Activated CD8-positive, alpha-beta T cell treated with anti-CD3 and anti-CD28 coated beads, Interleukin-2, amount 10 ng/mL, durations not matched to agents 7 days and 5 days (primary cell): ENCODE measurements at regions not wholly inside any gene's neighbourhood (a gene's known extent, or its start where the extent isn't known, plus 50 kb on each side); places are given as distances from the start of the nearest gene placed in this dataset.

ENCODE experiments used
- ATAC-seq: fragments of 150-1000 bp; cut with Tn5 transposase; one replicate; pipeline ENCODE4 v1.10.0; 2021; ENCODE audit warnings: moderate library complexity
- CTCF ChIA-PET: fragments of 350-600 bp; sonication (Branson Sonifier 250); formaldehyde crosslinking; loops from one replicate; lab custom pipeline; 2021; ENCODE audit warnings: antibody characterized with exemption; lab: Charles Lee
- POLR2A ChIA-PET: fragments of 350-600 bp; sonication (Branson Sonifier 250); formaldehyde crosslinking; loops from one replicate; lab custom pipeline; 2021; ENCODE audit warnings: antibody characterized with exemption; lab: Charles Lee
- DNase-seq: peaks from one replicate; pipeline ENCODE4 v3.0.0-alpha.2; 2020
- H3K27ac Mint-ChIP-seq: one replicate; pipeline ENCODE4 v1.8.0; 2021; ENCODE audit warnings: mild to moderate bottlenecking, mixed read lengths
- H3K27me3 Mint-ChIP-seq: one replicate; pipeline ENCODE4 v1.8.0; 2021; ENCODE audit warnings: low read depth, mixed read lengths
- H3K36me3 Mint-ChIP-seq: one replicate; pipeline ENCODE4 v1.8.0; 2021; ENCODE audit warnings: low read depth, mixed read lengths
- H3K4me1 Mint-ChIP-seq: one replicate; pipeline ENCODE4 v1.8.0; 2021; ENCODE audit warnings: low read depth, mixed read lengths
- H3K4me3 Mint-ChIP-seq: one replicate; pipeline ENCODE4 v1.8.0; 2021; ENCODE audit warnings: mild to moderate bottlenecking, mixed read lengths
- H3K9me3 Mint-ChIP-seq: one replicate; pipeline ENCODE4 v1.8.0; 2022; ENCODE audit warnings: mixed read lengths; ENCODE audit not compliant: insufficient read depth

DNA sequence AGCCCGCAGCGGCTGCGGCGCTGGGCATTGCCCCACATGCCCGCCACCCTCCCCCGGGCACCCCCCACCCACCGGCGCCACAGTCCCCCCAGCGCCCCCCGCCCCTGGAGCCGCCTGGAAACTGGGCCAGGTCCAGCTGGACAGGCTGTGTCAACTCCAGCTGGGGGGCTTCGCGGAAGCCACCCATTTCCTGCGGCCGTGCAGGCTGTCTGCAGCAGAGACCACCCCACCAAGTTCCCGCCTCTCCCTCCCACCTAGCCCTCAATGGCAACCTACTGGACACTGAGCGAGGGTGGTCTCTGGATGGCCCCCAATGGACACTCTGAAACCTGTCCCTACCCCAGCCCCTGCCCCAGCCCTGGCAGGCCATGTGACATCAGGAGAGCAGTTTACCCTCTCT lies 62.8 kb upstream of the GATA2 start:
- Mint-ChIP-seq H3K36me3 (no peaks in the 10 kb centered on the region), H3K27ac (no peak overlapping the region), H3K4me3 (no peak overlapping the region), H3K27me3 (peaks cover 41% of the 10 kb centered on the region), H3K4me1 (peaks cover 8% of the 10 kb centered on the region), H3K9me3 (no peaks in the 10 kb centered on the region)
- ATAC-seq, result no peak
- ChIA-PET CTCF (no interaction called here), POLR2A (no interaction called here)
- no peak for DNase-seq

DNA sequence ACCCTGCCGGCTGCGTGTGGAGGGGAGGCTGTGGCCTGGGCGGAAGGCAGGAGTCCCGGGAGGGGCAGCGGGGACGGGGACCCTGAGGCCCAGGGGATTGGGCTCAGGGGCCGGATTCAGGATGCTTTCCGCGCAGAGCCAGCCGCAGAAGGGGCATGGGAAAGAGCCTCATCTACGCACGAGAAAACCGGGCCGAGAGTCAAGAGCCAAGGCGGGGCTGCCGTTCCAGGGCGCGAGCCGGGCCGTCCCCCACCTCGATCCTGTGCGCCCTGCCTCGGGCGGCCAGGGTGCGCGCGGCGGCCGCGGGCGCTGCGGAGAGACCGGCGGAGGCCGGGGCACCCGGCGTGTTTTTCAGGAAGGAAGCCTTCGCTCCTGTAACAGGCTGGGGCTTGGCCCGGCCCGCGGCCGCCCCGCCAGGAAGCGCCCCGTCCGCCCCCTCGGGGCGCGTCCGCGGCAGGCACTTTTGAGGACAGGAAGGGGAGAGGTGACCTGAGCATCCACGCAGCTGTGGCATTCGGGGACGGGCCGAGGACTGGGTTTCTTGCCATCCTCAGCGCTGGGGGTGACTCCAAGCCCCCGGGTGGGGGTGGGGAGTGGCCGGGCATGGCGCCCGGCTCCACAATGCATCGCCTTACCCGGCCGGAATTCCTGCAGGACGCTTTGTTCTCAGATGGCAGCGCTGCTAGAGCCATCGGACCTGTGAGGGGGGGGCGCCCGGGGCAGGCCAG lies 62.3 kb upstream of the GATA2 start:
- Mint-ChIP-seq H3K27ac (no peak overlapping the region), H3K36me3 (no peaks in the 10 kb centered on the region), H3K27me3 (peaks cover 41% of the 10 kb centered on the region), H3K4me3 (no peak overlapping the region), H3K4me1 (peaks cover 8% of the 10 kb centered on the region), H3K9me3 (no peaks in the 10 kb centered on the region)
- ATAC-seq (peak; percentile 42), DNase-seq (no peak)
- ChIA-PET CTCF (no interaction called here), POLR2A (no interaction called here)

DNA sequence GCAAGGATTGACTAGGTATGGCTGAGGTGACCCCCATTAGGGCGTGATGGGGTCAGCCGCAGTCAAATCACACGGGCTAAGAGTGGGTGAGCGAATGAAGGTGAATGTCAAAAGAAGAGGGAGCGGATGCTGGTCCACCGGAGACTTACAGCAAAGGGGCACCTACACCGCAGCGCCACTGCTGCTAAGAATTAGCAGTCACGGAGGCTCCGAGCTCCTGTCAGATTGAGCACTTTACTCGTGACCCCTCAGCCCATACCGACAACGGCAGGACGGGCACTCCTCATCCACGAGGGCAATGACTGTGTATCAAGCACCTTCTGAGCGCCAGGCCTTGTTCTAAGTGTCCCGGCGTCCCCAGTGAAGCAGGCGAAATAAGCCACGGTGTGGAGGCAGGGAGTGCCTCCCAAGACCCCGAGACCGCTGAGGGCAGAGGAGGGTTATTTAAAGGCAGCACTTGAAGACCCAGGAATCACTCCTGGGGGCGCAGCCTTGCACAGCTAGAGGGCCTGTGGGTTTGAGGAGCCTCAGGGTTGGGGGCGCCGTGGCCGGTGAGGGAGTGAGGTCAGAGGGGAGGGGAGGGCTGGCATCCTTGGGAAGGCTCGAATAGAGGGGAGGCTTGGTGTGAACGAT lies 61.6 kb upstream of the GATA2 start:
- CTCF ChIA-PET, result no interaction called here

GRCh38 chr3:128554100-128554464 lies 61.1 kb upstream of the GATA2 start:
- DNase-seq (no peak), ATAC-seq (no peak)
- no peak overlapping the region for H3K4me3 Mint-ChIP-seq
- H3K9me3 Mint-ChIP-seq, result no peaks in the 10 kb centered on the region
- CTCF ChIA-PET, result no interaction called here
- POLR2A ChIA-PET, result no interaction called here
- peaks cover 2% of the 10 kb centered on the region for H3K4me1 Mint-ChIP-seq
- H3K27ac Mint-ChIP-seq, result no peak overlapping the region
- H3K27me3 Mint-ChIP-seq, result peaks cover 33% of the 10 kb centered on the region
- no peaks in the 10 kb centered on the region for H3K36me3 Mint-ChIP-seq

More for the DNA sequence above, 61.6 kb upstream of the GATA2 start:
- Mint-ChIP-seq H3K27ac (no peak overlapping the region), H3K4me1 (peaks cover 5% of the 10 kb centered on the region), H3K4me3 (no peak overlapping the region), H3K36me3 (no peaks in the 10 kb centered on the region), H3K27me3 (peaks cover 36% of the 10 kb centered on the region), H3K9me3 (no peaks in the 10 kb centered on the region)
- POLR2A ChIA-PET, result no interaction called here
- DNase-seq (no peak), ATAC-seq (no peak)

- Mint-ChIP-seq H3K4me1 (peaks cover 2% of the 10 kb centered on the region), H3K27me3 (peaks cover 33% of the 10 kb centered on the region), H3K9me3 (no peaks in the 10 kb centered on the region), H3K4me3 (no peak overlapping the region), H3K36me3 (no peaks in the 10 kb centered on the region), H3K27ac (no peak overlapping the region)
- ChIA-PET CTCF (no interaction called here), POLR2A (no interaction called here)
- ATAC-seq (no peak), DNase-seq (no peak)
Measured at GRCh38 chr3:128553560-128553959, 60.6 kb upstream of the GATA2 start.

- CTCF ChIA-PET, result no interaction called here
- no peak for DNase-seq
- POLR2A ChIA-PET, result no interaction called here
Measured at GRCh38 chr3:128551867-128552266, 58.9 kb upstream of the GATA2 start.

DNA sequence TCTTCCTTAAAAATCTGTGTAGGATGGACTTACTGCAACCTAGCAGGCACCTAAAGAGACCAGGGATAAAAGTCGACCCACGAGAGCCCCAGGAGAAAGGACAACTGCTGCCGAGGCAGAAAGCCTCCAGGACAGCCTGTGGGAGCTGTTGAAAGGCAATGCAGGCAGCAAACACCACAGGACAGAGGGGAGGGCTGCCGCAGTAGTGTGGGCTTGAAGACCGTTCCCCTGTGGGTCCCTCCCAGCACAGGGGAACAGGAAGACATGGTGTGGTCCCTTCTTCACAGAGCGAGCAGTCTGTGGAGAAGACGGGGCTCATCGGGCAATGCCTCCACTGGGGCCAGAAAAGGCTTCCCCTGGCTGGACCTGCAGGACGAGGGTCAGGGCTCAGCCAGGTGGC lies 58.5 kb upstream of the GATA2 start:
- H3K27me3 Mint-ChIP-seq, result peaks cover 25% of the 10 kb centered on the region
- H3K4me1 Mint-ChIP-seq, result peaks cover 2% of the 10 kb centered on the region
- no peak for ATAC-seq
- no peaks in the 10 kb centered on the region for H3K36me3 Mint-ChIP-seq
- no peaks in the 10 kb centered on the region for H3K9me3 Mint-ChIP-seq
- POLR2A ChIA-PET, result no interaction called here
- no peak overlapping the region for H3K27ac Mint-ChIP-seq
- CTCF ChIA-PET, result no interaction called here
- no peak for DNase-seq
- no peak overlapping the region for H3K4me3 Mint-ChIP-seq

More at GRCh38 chr3:128551867-128552266, 58.9 kb upstream of the GATA2 start:
- no peaks in the 10 kb centered on the region for H3K36me3 Mint-ChIP-seq
- peaks cover 27% of the 10 kb centered on the region for H3K27me3 Mint-ChIP-seq
- H3K4me3 Mint-ChIP-seq, result no peak overlapping the region
- no peak for ATAC-seq
- no peaks in the 10 kb centered on the region for H3K9me3 Mint-ChIP-seq
- H3K27ac Mint-ChIP-seq, result no peak overlapping the region
- H3K4me1 Mint-ChIP-seq, result peaks cover 2% of the 10 kb centered on the region

DNA sequence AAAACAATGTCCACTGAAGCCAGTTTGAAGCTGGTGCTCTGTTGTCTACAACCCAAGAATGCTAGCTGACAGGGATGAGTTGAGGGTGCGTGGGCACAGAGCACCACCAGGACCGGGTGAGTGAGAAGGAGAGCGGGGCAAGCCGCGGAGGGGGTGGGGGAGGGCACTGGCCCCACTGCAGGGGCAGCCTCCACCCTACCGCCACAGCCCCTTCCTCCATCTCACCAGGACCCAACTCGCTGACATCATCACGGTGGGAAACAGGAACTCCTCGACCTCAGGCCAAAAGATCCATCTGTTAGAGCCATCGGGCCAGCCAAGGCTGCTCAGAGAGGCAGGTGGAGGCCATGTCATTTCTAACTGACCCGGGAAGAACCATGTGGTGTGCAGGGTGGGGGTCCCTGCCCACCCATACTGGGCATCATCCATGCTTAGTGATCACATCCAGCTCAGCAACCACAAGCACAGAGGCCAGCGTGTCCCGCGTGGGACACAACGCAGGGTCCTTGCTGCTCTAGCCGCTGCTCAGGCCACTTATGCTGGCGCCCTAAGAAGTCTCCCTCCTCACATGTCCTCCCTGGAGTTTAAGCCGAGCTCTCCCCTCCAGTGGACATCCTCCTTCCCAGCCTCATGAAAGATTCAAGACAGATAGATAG lies 57.6 kb upstream of the GATA2 start:
- H3K4me3 Mint-ChIP-seq, result no peak overlapping the region
- H3K27me3 Mint-ChIP-seq, result peaks cover 23% of the 10 kb centered on the region
- H3K9me3 Mint-ChIP-seq, result no peaks in the 10 kb centered on the region
- H3K36me3 Mint-ChIP-seq, result no peaks in the 10 kb centered on the region
- ChIA-PET POLR2A (no interaction called here), CTCF (no interaction called here)
- DNase-seq (no peak), ATAC-seq (no peak)
- H3K27ac Mint-ChIP-seq, result no peak overlapping the region
- peaks cover 2% of the 10 kb centered on the region for H3K4me1 Mint-ChIP-seq

DNA sequence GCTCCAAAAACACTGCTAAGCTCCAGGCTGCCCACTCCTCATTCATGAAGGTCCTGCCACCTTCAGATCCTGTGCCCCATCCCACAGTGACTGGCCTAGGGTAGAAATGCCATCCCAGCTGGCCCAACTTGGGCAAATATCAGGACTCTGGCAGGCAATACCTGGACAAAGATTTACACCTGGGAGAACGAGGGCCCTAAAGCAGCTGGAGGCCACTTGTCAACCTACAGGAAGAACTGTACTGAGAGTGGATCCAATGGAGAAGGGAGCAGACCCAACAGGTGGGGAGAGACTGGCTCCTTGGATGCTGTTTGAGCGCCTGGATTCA lies 57.1 kb upstream of the GATA2 start:
- Mint-ChIP-seq H3K27me3 (peaks cover 23% of the 10 kb centered on the region), H3K27ac (no peak overlapping the region), H3K4me3 (no peak overlapping the region), H3K4me1 (peaks cover 2% of the 10 kb centered on the region), H3K9me3 (no peaks in the 10 kb centered on the region), H3K36me3 (no peaks in the 10 kb centered on the region)
- ChIA-PET POLR2A (no interaction called here), CTCF (no interaction called here)
- no peak for DNase-seq
- ATAC-seq, result no peak

GRCh38 chr3:128549283-128550112 lies 56.5 kb upstream of the GATA2 start:
- ATAC-seq, result no peak
- no peak for DNase-seq
- peaks cover 20% of the 10 kb centered on the region for H3K27me3 Mint-ChIP-seq
- POLR2A ChIA-PET, result no interaction called here
- no peaks in the 10 kb centered on the region for H3K9me3 Mint-ChIP-seq
- H3K27ac Mint-ChIP-seq, result no peak overlapping the region
- CTCF ChIA-PET, result no interaction called here
- no peak overlapping the region for H3K4me3 Mint-ChIP-seq
- H3K36me3 Mint-ChIP-seq, result no peaks in the 10 kb centered on the region
- no peaks in the 10 kb centered on the region for H3K4me1 Mint-ChIP-seq

GRCh38 chr3:128548426-128549282 lies 55.7 kb upstream of the GATA2 start:
- Mint-ChIP-seq H3K27ac (no peak overlapping the region), H3K9me3 (no peaks in the 10 kb centered on the region), H3K4me3 (no peak overlapping the region), H3K36me3 (no peaks in the 10 kb centered on the region), H3K4me1 (no peaks in the 10 kb centered on the region), H3K27me3 (peaks cover 13% of the 10 kb centered on the region)
- DNase-seq, result no peak
- ATAC-seq, result no peak
- ChIA-PET CTCF (no interaction called here), POLR2A (no interaction called here)
